ENCODE measurements at regions not wholly inside any gene's neighbourhood (a gene's known extent, or its start where the extent isn't known, plus 50 kb on each side); places are given as distances from the start of the nearest gene placed in this dataset.

GRCh38 chr14:66104486-66104885 lies 381.7 kb upstream of the CCDC196 start:
- DNase-seq: no peak

GRCh38 chr14:66105815-66106214 lies 380.4 kb upstream of the CCDC196 start:
- DNase-seq: no peak

- DNase-seq: no peak
These were observed 376.7 kb upstream of the CCDC196 start for GRCh38 chr14:66109426-66109825.

- no peak for DNase-seq
These were observed 374.3 kb upstream of the CCDC196 start for GRCh38 chr14:66111891-66112290.

GRCh38 chr14:66114071-66114470 lies 372.1 kb upstream of the CCDC196 start:
- no peak for DNase-seq

- no peak for DNase-seq
These were observed 370.2 kb upstream of the CCDC196 start for GRCh38 chr14:66115740-66116502.

GRCh38 chr14:66116732-66117131 lies 369.4 kb upstream of the CCDC196 start:
- no peak for DNase-seq

- DNase-seq: no peak
These were observed 368.6 kb upstream of the CCDC196 start for GRCh38 chr14:66117600-66117999.

- DNase-seq: no peak
These were observed 366.5 kb upstream of the CCDC196 start for GRCh38 chr14:66119606-66120231.

GRCh38 chr14:66120402-66120801 lies 365.8 kb upstream of the CCDC196 start:
- no peak for DNase-seq

- DNase-seq: no peak
These were observed 364.3 kb upstream of the CCDC196 start for GRCh38 chr14:66121859-66122258.

GRCh38 chr14:66129224-66129623 lies 356.9 kb upstream of the CCDC196 start:
- no peak for DNase-seq

GRCh38 chr14:66131111-66131510 lies 355.1 kb upstream of the CCDC196 start:
- DNase-seq: no peak

GRCh38 chr14:66133666-66134065 lies 352.5 kb upstream of the CCDC196 start:
- no peak for DNase-seq

GRCh38 chr14:66135831-66136230 lies 350.3 kb upstream of the CCDC196 start:
- DNase-seq: no peak

- DNase-seq: no peak
These were observed 349.1 kb upstream of the CCDC196 start for GRCh38 chr14:66137081-66137480.

- no peak for DNase-seq
These were observed 346.7 kb upstream of the CCDC196 start for GRCh38 chr14:66139432-66139831.

GRCh38 chr14:66140213-66140918 lies 345.8 kb upstream of the CCDC196 start:
- DNase-seq: no peak

GRCh38 chr14:66140963-66141362 lies 345.2 kb upstream of the CCDC196 start:
- no peak for DNase-seq

GRCh38 chr14:66141733-66142132 lies 344.4 kb upstream of the CCDC196 start:
- DNase-seq: no peak

GRCh38 chr14:66143387-66144112 lies 342.6 kb upstream of the CCDC196 start:
- no peak for DNase-seq

GRCh38 chr14:66152302-66152701 lies 333.9 kb upstream of the CCDC196 start:
- no peak for DNase-seq

Measured in amygdala (tissue), 56 donors.